IMR-90 (cell line): ENCODE measurements at regions not wholly inside any gene's neighbourhood (a gene's known extent, or its start where the extent isn't known, plus 50 kb on each side); places are given as distances from the start of the nearest gene placed in this dataset.

ENCODE experiments used
- ATAC-seq: fragments of 200-7000 bp; cut with Tn5 transposase; 2 replicates; pipeline ENCODE4 v1.9.1; 2020; ENCODE audit warnings: low read depth, mild to moderate bottlenecking, moderate library complexity
- BruUV-seq: library from RNA; stranded (reverse); fragments of 400-500 nt; replicated peaks from 2 replicates; lab custom pipeline; 2021; lab: Mats Ljungman, UMichigan
- CTCF ChIA-PET: fragments of 300-600 bp; formaldehyde crosslinking; extraction: SDS; loops from one replicate; lab custom pipeline; 2021; ENCODE audit warnings: antibody characterized with exemption; lab: Yijun Ruan, JAX
- POLR2A ChIA-PET: fragments of 300-600 bp; sonication (Branson Sonifier 250); formaldehyde crosslinking; loops from one replicate; lab custom pipeline; 2022; ENCODE audit warnings: antibody characterized with exemption; ENCODE audit not compliant: unreplicated experiment; lab: Charles Lee
- DNase-seq: peaks from one replicate; pipeline ENCODE4 v3.0.0; 2013
- H2AFZ ChIP-seq: replicated peaks from 2 replicates; pipeline ENCODE3; 2013; ENCODE audit warnings: low read length, mild to moderate bottlenecking; ENCODE audit not compliant: poor library complexity
- H2AK5ac ChIP-seq: 2 replicates; pipeline ENCODE4 v1.6.1; 2013; ENCODE audit warnings: low read depth, low read length, inconsistent platforms
- H2AK9ac ChIP-seq: replicated peaks from 2 replicates; pipeline ENCODE3; 2013; ENCODE audit warnings: mild to moderate bottlenecking, low read depth, low read length, moderate library complexity; ENCODE audit not compliant: poor library complexity
- H2BK120ac ChIP-seq: 2 replicates; pipeline ENCODE4 v1.6.1; 2013; ENCODE audit warnings: low read depth, low read length, inconsistent platforms
- H2BK15ac ChIP-seq: 3 replicates; pipeline ENCODE4 v1.6.1; 2013; ENCODE audit warnings: low read depth, low read length, inconsistent platforms
- H2BK20ac ChIP-seq: 2 replicates; pipeline ENCODE4 v1.6.1; 2013; ENCODE audit warnings: low read depth, mild to moderate bottlenecking, inconsistent platforms, low read length, moderate library complexity
- H2BK5ac ChIP-seq: 2 replicates; pipeline ENCODE4 v1.6.1; 2013; ENCODE audit warnings: mild to moderate bottlenecking, low read depth, low read length, inconsistent platforms; ENCODE audit not compliant: poor library complexity, severe bottlenecking
- H3K14ac ChIP-seq: replicated peaks from 2 replicates; pipeline ENCODE4 v1.6.1; 2013; ENCODE audit warnings: low read depth, low read length, inconsistent platforms
- H3K18ac ChIP-seq: 2 replicates; pipeline ENCODE4 v1.6.1; 2013; ENCODE audit warnings: low read depth, low read length, control low read depth
- H3K23ac ChIP-seq: 2 replicates; pipeline ENCODE4 v1.6.1; 2013; ENCODE audit warnings: low read depth, low read length, inconsistent platforms
- H3K27ac ChIP-seq: 2 replicates; pipeline ENCODE4 v1.5.1; 2013; ENCODE audit warnings: mild to moderate bottlenecking, control low read depth, low read length; ENCODE audit not compliant: insufficient read depth
- H3K27me3 ChIP-seq: 2 replicates; pipeline ENCODE4 v1.6.1; 2013; ENCODE audit warnings: low read length; ENCODE audit not compliant: control insufficient read depth, insufficient read depth
- H3K36me3 ChIP-seq: 2 replicates; pipeline ENCODE4 v1.6.1; 2013; ENCODE audit warnings: low read length, mixed read lengths; ENCODE audit not compliant: control insufficient read depth, insufficient read depth
- H3K4ac ChIP-seq: 2 replicates; pipeline ENCODE4 v1.6.1; 2013; ENCODE audit warnings: low read depth, low read length, inconsistent platforms
- H3K4me1 ChIP-seq: 2 replicates; pipeline ENCODE4 v1.6.1; 2013; ENCODE audit warnings: low read length, mixed read lengths; ENCODE audit not compliant: control insufficient read depth, insufficient read depth
- H3K4me2 ChIP-seq: 2 replicates; pipeline ENCODE4 v1.6.1; 2013; ENCODE audit warnings: low read depth, mild to moderate bottlenecking, control low read depth, low read length, moderate library complexity
- H3K4me3 ChIP-seq: 2 replicates; pipeline ENCODE4 v1.5.1; 2013; ENCODE audit warnings: low read depth, mild to moderate bottlenecking, control low read depth, low read length, moderate library complexity; ENCODE audit not compliant: insufficient read depth
- H3K56ac ChIP-seq: 2 replicates; pipeline ENCODE4 v1.6.1; 2013; ENCODE audit warnings: low read length, inconsistent platforms; ENCODE audit not compliant: insufficient read depth; ENCODE audit errors: extremely low read depth
- H3K79me1 ChIP-seq, 2 experiments: 2 replicates each; pipeline ENCODE4 v1.6.1; 2013; ENCODE audit warnings: low read length in 2 of 2, inconsistent platforms in 1 of 2, low read depth in 1 of 2
- H3K9ac ChIP-seq: 2 replicates; pipeline ENCODE4 v1.6.1; 2013; ENCODE audit warnings: low read depth, low read length, control low read depth
- H3K9me1 ChIP-seq: 2 replicates; pipeline ENCODE4 v1.6.1; 2013; ENCODE audit warnings: low read length, inconsistent platforms; ENCODE audit not compliant: insufficient read depth
- H3K9me3 ChIP-seq: 2 replicates; pipeline ENCODE4 v1.6.1; 2013; ENCODE audit warnings: low read length; ENCODE audit not compliant: control insufficient read depth, insufficient read depth
- H4K20me1 ChIP-seq: 2 replicates; pipeline ENCODE4 v1.6.1; 2013; ENCODE audit warnings: low read length, inconsistent platforms; ENCODE audit not compliant: insufficient read depth
- H4K5ac ChIP-seq: 2 replicates; pipeline ENCODE4 v1.6.1; 2013; ENCODE audit warnings: mild to moderate bottlenecking, low read depth, low read length, control low read depth
- H4K8ac ChIP-seq, 2 experiments: 2 replicates each; pipeline ENCODE4 v1.6.1; 2013; ENCODE audit warnings: low read depth in 2 of 2, low read length in 2 of 2, control low read depth in 1 of 2, inconsistent platforms in 1 of 2
- H4K91ac ChIP-seq: 2 replicates; pipeline ENCODE4 v1.6.1; 2013; ENCODE audit warnings: low read depth, low read length, inconsistent platforms; ENCODE audit not compliant: insufficient read depth
- BHLHE40 ChIP-seq: fragments of 150-350 bp; IDR thresholded peaks from 2 replicates; pipeline ENCODE4 v1.6.1; 2016; ENCODE audit warnings: mild to moderate bottlenecking, low read depth, low read length
- CEBPB ChIP-seq: IDR thresholded peaks from 2 replicates; pipeline ENCODE4 v1.6.1; 2012; ENCODE audit warnings: low read depth, low read length, improper control_type of control experiment
- CHD1 ChIP-seq: IDR thresholded peaks from 2 replicates; pipeline ENCODE4 v1.6.1; 2012; ENCODE audit warnings: low read depth, low read length, improper control_type of control experiment
- FOS ChIP-seq: fragments of 150-350 bp; IDR thresholded peaks from 2 replicates; pipeline ENCODE4 v1.6.1; 2016; ENCODE audit warnings: low read depth, low read length
- MAFK ChIP-seq: IDR thresholded peaks from 2 replicates; pipeline ENCODE4 v1.6.1; 2012; ENCODE audit warnings: low read depth, low read length, improper control_type of control experiment
- MAZ ChIP-seq: IDR thresholded peaks from 2 replicates; pipeline ENCODE4 v1.6.1; 2012; ENCODE audit warnings: low read depth, mild to moderate bottlenecking, low read length, improper control_type of control experiment, moderate library complexity, borderline replicate concordance
- MXI1 ChIP-seq: IDR thresholded peaks from 2 replicates; pipeline ENCODE4 v1.6.1; 2012; ENCODE audit warnings: low read depth, mild to moderate bottlenecking, low read length, moderate library complexity, borderline replicate concordance
- NFE2L2 ChIP-seq: fragments of 150-350 bp; IDR thresholded peaks from 2 replicates; pipeline ENCODE4 v1.6.1; 2016; ENCODE audit warnings: low read depth, mild to moderate bottlenecking, low read length
- POLR2A ChIP-seq: IDR thresholded peaks from 2 replicates; pipeline ENCODE4 v1.6.1; 2012; ENCODE audit warnings: mild to moderate bottlenecking, low read depth, low read length
- RAD21 ChIP-seq: IDR thresholded peaks from 2 replicates; pipeline ENCODE4 v1.6.1; 2012; ENCODE audit warnings: low read length, improper control_type of control experiment
- RCOR1 ChIP-seq: IDR thresholded peaks from 2 replicates; pipeline ENCODE4 v1.6.1; 2012; ENCODE audit warnings: mild to moderate bottlenecking, low read length, improper control_type of control experiment; ENCODE audit not compliant: insufficient replicate concordance
- RFX5 ChIP-seq: IDR thresholded peaks from 2 replicates; pipeline ENCODE4 v1.8.0; 2012; ENCODE audit warnings: low read depth, mild to moderate bottlenecking, low read length, moderate library complexity
- SMC3 ChIP-seq: fragments of 150-350 bp; IDR thresholded peaks from 2 replicates; pipeline ENCODE4 v1.6.1; 2016; ENCODE audit warnings: low read depth, mild to moderate bottlenecking, antibody characterized with exemption, low read length, moderate library complexity
- WGBS, 2 experiments: methylation state at CpG; one replicate each; pipeline versions ENCODE4 v1.1.5 to v1.1.7; 2013; ENCODE audit warnings: missing lambda C conversion rate in 2 of 2; ENCODE audit not compliant: insufficient read length in 1 of 2; ENCODE audit errors: extremely low coverage in 2 of 2; 5-methylcytosine and 5-hydroxymethylcytosine counted together
- dilution Hi-C: fragments of 300-500 bp; cut with HindIII; formaldehyde crosslinking; loops from one replicate; pipeline ENCODE4 v1.14.3; 2018; ENCODE audit warnings: low sequenced_read_pairs; ENCODE audit not compliant: unreplicated experiment
- in situ Hi-C: fragments of 300-500 bp; cut with MboI; formaldehyde crosslinking; loops from 3 replicates; pipeline ENCODE4 v1.14.3; 2019; ENCODE audit warnings: low sequenced_read_pairs, inconsistent platforms, mixed read lengths
- intact Hi-C: fragments of 100-400 bp; cut with micrococcal nuclease; formaldehyde crosslinking; loops from 2 replicates; pipeline ENCODE4 v1.10.0; 2022
- TF ChIP-seq, protein P1 (sequence below): fragments of 150-350 bp; IDR thresholded peaks from 2 replicates; pipeline ENCODE4 v1.6.1; 2016; ENCODE audit warnings: low read depth, mild to moderate bottlenecking, low read length, moderate library complexity, borderline replicate concordance
- TF ChIP-seq, protein P2 (sequence below): conservative IDR thresholded peaks from 2 replicates; pipeline ENCODE4 v1.5.1; 2012; ENCODE audit warnings: mild to moderate bottlenecking, low read depth, low read length, improper control_type of control experiment
- TF ChIP-seq, protein P3 (sequence below): fragments of 150-350 bp; IDR thresholded peaks from 2 replicates; pipeline ENCODE4 v1.6.1; 2017; ENCODE audit warnings: mild to moderate bottlenecking, antibody characterized with exemption, low read length, low read depth

DNA sequence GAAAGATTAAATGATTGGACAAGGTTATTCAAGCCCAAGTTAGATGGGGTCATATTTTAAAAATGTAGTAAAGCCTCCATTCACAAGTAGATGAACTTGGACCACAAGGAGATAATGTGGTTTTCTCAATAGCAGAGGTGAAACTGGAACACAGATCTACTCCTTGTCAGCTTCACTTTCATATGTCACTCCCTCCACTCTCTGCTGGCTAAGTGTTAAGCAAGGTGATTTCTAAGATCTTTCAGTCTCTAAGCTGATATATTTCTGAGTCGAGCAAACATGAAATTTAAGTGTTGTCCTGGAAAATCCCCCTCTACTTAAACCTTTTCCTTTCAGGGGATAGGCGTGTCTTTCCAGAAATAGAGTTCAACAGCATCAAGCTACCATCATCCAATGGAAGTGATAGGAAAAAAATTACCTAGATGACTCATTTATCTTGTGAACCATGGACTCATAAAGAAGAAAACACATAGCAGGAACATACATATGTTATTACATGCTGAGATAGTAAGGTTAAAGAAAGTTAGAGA lies 275.0 kb downstream of the PTEN start:
- Histone ChIP-seq H2AFZ (no peak overlapping the region), H3K9ac (no peak overlapping the region), H3K27me3 (no peaks in the 10 kb centered on the region), H3K9me1 (no peaks in the 10 kb centered on the region), H3K56ac (no peak overlapping the region), H2BK20ac (no peak overlapping the region), H3K27ac (no peak overlapping the region), H3K4me1 (peaks cover 3% of the 10 kb centered on the region; the same call in 1 of the 2 replicates), H3K4ac (no peak overlapping the region), H4K8ac (no peak overlapping the region), H4K20me1 (no peaks in the 10 kb centered on the region), H2AK5ac (no peak overlapping the region), H3K9me3 (no peaks in the 10 kb centered on the region), H3K14ac (no peak overlapping the region), H3K4me3 (no peak overlapping the region), H3K18ac (no peak overlapping the region), H4K91ac (no peak overlapping the region), H2BK5ac (no peak overlapping the region), H2AK9ac (no peak overlapping the region), H4K5ac (no peak overlapping the region), H3K36me3 (no peaks in the 10 kb centered on the region), H3K79me1 (no peaks in the 10 kb centered on the region), H2BK120ac (no peak overlapping the region), H3K4me2 (no peak overlapping the region), H3K23ac (no peak overlapping the region), H2BK15ac (no peak overlapping the region)
- no CpG with 5 or more reads among the region's 2 CpGs for WGBS, 2 experiments
- DNase-seq (no peak), ATAC-seq (no peak)
- POLR2A ChIA-PET: no interaction called here
- intact Hi-C loops: no loop called here
- in situ Hi-C loops: no loop called here
- TF ChIP-seq, protein P1, sequence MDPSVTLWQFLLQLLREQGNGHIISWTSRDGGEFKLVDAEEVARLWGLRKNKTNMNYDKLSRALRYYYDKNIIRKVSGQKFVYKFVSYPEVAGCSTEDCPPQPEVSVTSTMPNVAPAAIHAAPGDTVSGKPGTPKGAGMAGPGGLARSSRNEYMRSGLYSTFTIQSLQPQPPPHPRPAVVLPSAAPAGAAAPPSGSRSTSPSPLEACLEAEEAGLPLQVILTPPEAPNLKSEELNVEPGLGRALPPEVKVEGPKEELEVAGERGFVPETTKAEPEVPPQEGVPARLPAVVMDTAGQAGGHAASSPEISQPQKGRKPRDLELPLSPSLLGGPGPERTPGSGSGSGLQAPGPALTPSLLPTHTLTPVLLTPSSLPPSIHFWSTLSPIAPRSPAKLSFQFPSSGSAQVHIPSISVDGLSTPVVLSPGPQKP: no peak
- TF ChIP-seq RCOR1 (no peak), FOS (no peak), NFE2L2 (no peak), MXI1 (no peak), RAD21 (no peak), BHLHE40 (no peak), CHD1 (no peak), RFX5 (no peak), CEBPB (no peak), MAFK (no peak), SMC3 (no peak), MAZ (no peak), POLR2A (no peak)
- TF ChIP-seq, protein P2, sequence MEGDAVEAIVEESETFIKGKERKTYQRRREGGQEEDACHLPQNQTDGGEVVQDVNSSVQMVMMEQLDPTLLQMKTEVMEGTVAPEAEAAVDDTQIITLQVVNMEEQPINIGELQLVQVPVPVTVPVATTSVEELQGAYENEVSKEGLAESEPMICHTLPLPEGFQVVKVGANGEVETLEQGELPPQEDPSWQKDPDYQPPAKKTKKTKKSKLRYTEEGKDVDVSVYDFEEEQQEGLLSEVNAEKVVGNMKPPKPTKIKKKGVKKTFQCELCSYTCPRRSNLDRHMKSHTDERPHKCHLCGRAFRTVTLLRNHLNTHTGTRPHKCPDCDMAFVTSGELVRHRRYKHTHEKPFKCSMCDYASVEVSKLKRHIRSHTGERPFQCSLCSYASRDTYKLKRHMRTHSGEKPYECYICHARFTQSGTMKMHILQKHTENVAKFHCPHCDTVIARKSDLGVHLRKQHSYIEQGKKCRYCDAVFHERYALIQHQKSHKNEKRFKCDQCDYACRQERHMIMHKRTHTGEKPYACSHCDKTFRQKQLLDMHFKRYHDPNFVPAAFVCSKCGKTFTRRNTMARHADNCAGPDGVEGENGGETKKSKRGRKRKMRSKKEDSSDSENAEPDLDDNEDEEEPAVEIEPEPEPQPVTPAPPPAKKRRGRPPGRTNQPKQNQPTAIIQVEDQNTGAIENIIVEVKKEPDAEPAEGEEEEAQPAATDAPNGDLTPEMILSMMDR: no peak
- TF ChIP-seq, protein P3, sequence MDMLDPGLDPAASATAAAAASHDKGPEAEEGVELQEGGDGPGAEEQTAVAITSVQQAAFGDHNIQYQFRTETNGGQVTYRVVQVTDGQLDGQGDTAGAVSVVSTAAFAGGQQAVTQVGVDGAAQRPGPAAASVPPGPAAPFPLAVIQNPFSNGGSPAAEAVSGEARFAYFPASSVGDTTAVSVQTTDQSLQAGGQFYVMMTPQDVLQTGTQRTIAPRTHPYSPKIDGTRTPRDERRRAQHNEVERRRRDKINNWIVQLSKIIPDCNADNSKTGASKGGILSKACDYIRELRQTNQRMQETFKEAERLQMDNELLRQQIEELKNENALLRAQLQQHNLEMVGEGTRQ: no peak
- CTCF ChIA-PET: no interaction called here
- dilution Hi-C loops: no loop called here
- no TSS peak for BruUV-seq
